ENCODE measurements at regions not wholly inside any gene's neighbourhood (a gene's known extent, or its start where the extent isn't known, plus 50 kb on each side); places are given as distances from the start of the nearest gene placed in this dataset.
"Not testable (repeated sequence)": the region's sequence is repeated elsewhere in the genome, so short reads cannot be mapped to it uniquely, and the experiment has no call there.

DNA sequence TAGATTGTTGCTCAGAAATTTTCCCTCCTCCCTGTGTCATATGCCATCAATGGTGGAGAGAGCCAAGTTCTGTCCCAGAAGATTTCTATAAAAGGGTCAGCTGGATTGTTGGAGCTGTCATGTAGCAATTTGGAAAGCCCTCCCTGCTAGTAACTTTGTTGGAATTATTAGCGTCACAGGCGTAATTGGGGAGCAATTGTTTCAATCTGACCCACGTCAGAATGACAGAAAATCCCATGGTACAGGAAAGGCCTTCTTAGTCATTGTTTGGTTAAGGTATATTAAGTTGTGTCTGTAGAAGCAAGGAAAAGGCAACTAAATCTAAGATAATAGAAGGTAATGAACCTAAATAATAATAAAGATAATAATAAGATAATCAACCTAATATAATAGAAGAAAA, 148.4 kb downstream of the PLK2 start:
- Mint-ChIP-seq H3K27ac (ENCODE audit: unreplicated experiment) (no peak overlapping the region), H3K9me3 (ENCODE audit: unreplicated experiment) (no peaks in the 10 kb centered on the region), H3K4me3 (ENCODE audit: unreplicated experiment) (no peak overlapping the region), H3K36me3 (ENCODE audit: insufficient read depth, unreplicated experiment) (no peaks in the 10 kb centered on the region), H3K4me1 (ENCODE audit: low read depth, unreplicated experiment) (no peaks in the 10 kb centered on the region), H3K27me3 (ENCODE audit: insufficient read depth, unreplicated experiment) (no peaks in the 10 kb centered on the region)
- no peak for DNase-seq
- no peaks in the 10 kb centered on the region for H3K4me1 ChIP-seq
- H3K4me3 ChIP-seq (ENCODE audit: low read depth, low read length), result no peak overlapping the region
- intact Hi-C loops (cut with micrococcal nuclease; ENCODE audit: unreplicated experiment), result no loop called here
- no peaks in the 10 kb centered on the region for H3K36me3 ChIP-seq (ENCODE audit: control insufficient read depth, insufficient read depth, low read length)
- H3K27me3 ChIP-seq (replicated peaks; ENCODE audit: control insufficient read depth, insufficient read depth, low read length), result no peaks in the 10 kb centered on the region
- no peak for TF ChIP-seq CTCF (IDR thresholded peaks at IDR 0.05; ENCODE audit: insufficient read depth in 1 of 2, low read depth in 1 of 2, low read length in 1 of 2, severe bottlenecking in 1 of 2, unreplicated experiment in 1 of 2)
- ChIA-PET POLR2A (no interaction called here), CTCF (no interaction called here)
- no TSS peak for BruUV-seq (replicated peaks)
- H3K9me3 ChIP-seq, result no peaks in the 10 kb centered on the region

GRCh38 chr5:58308384-58308783, 151.5 kb downstream of the PLK2 start:
- H3K27me3 Mint-ChIP-seq (ENCODE audit: insufficient read depth, unreplicated experiment); H3K4me3 ChIP-seq (ENCODE audit: low read depth, low read length); H3K4me1 ChIP-seq; H3K36me3 Mint-ChIP-seq (ENCODE audit: insufficient read depth, unreplicated experiment); H3K27me3 ChIP-seq (replicated peaks; ENCODE audit: control insufficient read depth, insufficient read depth, low read length); CTCF ChIA-PET; H3K4me1 Mint-ChIP-seq (ENCODE audit: low read depth, unreplicated experiment); H3K4me3 Mint-ChIP-seq (ENCODE audit: unreplicated experiment); DNase-seq; H3K27ac Mint-ChIP-seq (ENCODE audit: unreplicated experiment); intact Hi-C loops (cut with micrococcal nuclease; ENCODE audit: unreplicated experiment); H3K9me3 Mint-ChIP-seq (ENCODE audit: unreplicated experiment); H3K9me3 ChIP-seq; BruUV-seq (replicated peaks); H3K36me3 ChIP-seq (ENCODE audit: control insufficient read depth, insufficient read depth, low read length); POLR2A ChIA-PET: not testable (repeated sequence)

GRCh38 chr5:58300346-58300895, 159.5 kb downstream of the PLK2 start:
- H3K27me3 Mint-ChIP-seq (ENCODE audit: insufficient read depth, unreplicated experiment), result no peaks in the 10 kb centered on the region
- no peak overlapping the region for H3K4me3 ChIP-seq (ENCODE audit: low read depth, low read length)
- no peaks in the 10 kb centered on the region for H3K27me3 ChIP-seq (replicated peaks; ENCODE audit: control insufficient read depth, insufficient read depth, low read length)
- H3K36me3 Mint-ChIP-seq (ENCODE audit: insufficient read depth, unreplicated experiment), result no peaks in the 10 kb centered on the region
- H3K9me3 Mint-ChIP-seq (ENCODE audit: unreplicated experiment), result no peaks in the 10 kb centered on the region
- no peaks in the 10 kb centered on the region for H3K4me1 Mint-ChIP-seq (ENCODE audit: low read depth, unreplicated experiment)
- no peak overlapping the region for H3K27ac Mint-ChIP-seq (ENCODE audit: unreplicated experiment)
- DNase-seq, result no peak
- H3K4me3 Mint-ChIP-seq (ENCODE audit: unreplicated experiment), result no peak overlapping the region
- TF ChIP-seq CTCF (IDR thresholded peaks at IDR 0.05; ENCODE audit: insufficient read depth in 1 of 2, low read depth in 1 of 2, low read length in 1 of 2, severe bottlenecking in 1 of 2, unreplicated experiment in 1 of 2), result no peak
- CTCF ChIA-PET, result no interaction called here
- POLR2A ChIA-PET, result no interaction called here
- no peaks in the 10 kb centered on the region for H3K9me3 ChIP-seq
- no peaks in the 10 kb centered on the region for H3K4me1 ChIP-seq
- intact Hi-C loops (cut with micrococcal nuclease; ENCODE audit: unreplicated experiment), result no loop called here
- BruUV-seq (replicated peaks), result no TSS peak
- no peaks in the 10 kb centered on the region for H3K36me3 ChIP-seq (ENCODE audit: control insufficient read depth, insufficient read depth, low read length)

DNA sequence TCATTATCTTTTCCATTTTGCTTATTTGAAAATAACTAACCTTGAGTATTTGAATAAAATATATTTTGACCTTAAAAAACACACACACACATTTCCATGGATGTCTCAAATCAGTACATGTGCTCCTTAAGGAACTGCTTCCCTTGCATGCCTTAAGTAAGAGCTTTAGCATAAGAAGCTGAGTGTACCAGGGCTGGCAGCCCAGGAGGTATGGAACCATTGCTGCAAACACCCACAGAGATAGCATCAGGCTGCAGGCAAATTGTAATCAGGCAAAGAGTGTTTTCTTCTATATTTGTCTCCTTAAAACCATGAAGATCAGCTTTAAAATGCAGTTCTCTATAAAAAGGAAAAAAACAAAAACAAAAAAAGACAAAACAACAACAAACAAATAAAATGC, 160.6 kb downstream of the PLK2 start:
- no peaks in the 10 kb centered on the region for H3K4me1 ChIP-seq
- H3K27me3 Mint-ChIP-seq (ENCODE audit: insufficient read depth, unreplicated experiment), result no peaks in the 10 kb centered on the region
- CTCF ChIA-PET, result interaction anchor here (0.7 to 1.0 kb wide), 2 partner anchors 18 to 39 kb away, joined by 3 to 4 read pairs; no protein-coding TSS in a partner anchor
- no peaks in the 10 kb centered on the region for H3K36me3 ChIP-seq (ENCODE audit: control insufficient read depth, insufficient read depth, low read length)
- H3K36me3 Mint-ChIP-seq (ENCODE audit: insufficient read depth, unreplicated experiment), result no peaks in the 10 kb centered on the region
- no peaks in the 10 kb centered on the region for H3K9me3 ChIP-seq
- H3K4me3 ChIP-seq (ENCODE audit: low read depth, low read length), result no peak overlapping the region
- intact Hi-C loops (cut with micrococcal nuclease; ENCODE audit: unreplicated experiment), result no loop called here
- H3K4me1 Mint-ChIP-seq (ENCODE audit: low read depth, unreplicated experiment), result no peaks in the 10 kb centered on the region
- H3K9me3 Mint-ChIP-seq (ENCODE audit: unreplicated experiment), result no peaks in the 10 kb centered on the region
- H3K27me3 ChIP-seq (replicated peaks; ENCODE audit: control insufficient read depth, insufficient read depth, low read length), result no peaks in the 10 kb centered on the region
- POLR2A ChIA-PET, result no interaction called here
- no peak overlapping the region for H3K27ac Mint-ChIP-seq (ENCODE audit: unreplicated experiment)
- BruUV-seq (replicated peaks), result no TSS peak
- no peak for DNase-seq
- TF ChIP-seq CTCF (IDR thresholded peaks at IDR 0.05; ENCODE audit: insufficient read depth in 1 of 2, low read depth in 1 of 2, low read length in 1 of 2, severe bottlenecking in 1 of 2, unreplicated experiment in 1 of 2), result no peak
- no peak overlapping the region for H3K4me3 Mint-ChIP-seq (ENCODE audit: unreplicated experiment)
